ENCODE measurements at regions not wholly inside any gene's neighbourhood (a gene's known extent, or its start where the extent isn't known, plus 50 kb on each side); places are given as distances from the start of the nearest gene placed in this dataset.

GRCh38 chr2:129627437-129627836, 352.0 kb upstream of the RAB6C start:
- 81 to 89% methylated on average over 9 of the region's 9 CpGs for WGBS, 2 donors
- Histone ChIP-seq H3K4me3 (replicated peaks in 1 of 3) (no peak overlapping the region), H3K9me3 (no peaks in the 10 kb centered on the region), H3K4me1 (no peaks in the 10 kb centered on the region), H3K27me3 (no peaks in the 10 kb centered on the region), H3K27ac (no peak overlapping the region), H3K36me3 (no peaks in the 10 kb centered on the region)
- TF ChIP-seq, protein P1, sequence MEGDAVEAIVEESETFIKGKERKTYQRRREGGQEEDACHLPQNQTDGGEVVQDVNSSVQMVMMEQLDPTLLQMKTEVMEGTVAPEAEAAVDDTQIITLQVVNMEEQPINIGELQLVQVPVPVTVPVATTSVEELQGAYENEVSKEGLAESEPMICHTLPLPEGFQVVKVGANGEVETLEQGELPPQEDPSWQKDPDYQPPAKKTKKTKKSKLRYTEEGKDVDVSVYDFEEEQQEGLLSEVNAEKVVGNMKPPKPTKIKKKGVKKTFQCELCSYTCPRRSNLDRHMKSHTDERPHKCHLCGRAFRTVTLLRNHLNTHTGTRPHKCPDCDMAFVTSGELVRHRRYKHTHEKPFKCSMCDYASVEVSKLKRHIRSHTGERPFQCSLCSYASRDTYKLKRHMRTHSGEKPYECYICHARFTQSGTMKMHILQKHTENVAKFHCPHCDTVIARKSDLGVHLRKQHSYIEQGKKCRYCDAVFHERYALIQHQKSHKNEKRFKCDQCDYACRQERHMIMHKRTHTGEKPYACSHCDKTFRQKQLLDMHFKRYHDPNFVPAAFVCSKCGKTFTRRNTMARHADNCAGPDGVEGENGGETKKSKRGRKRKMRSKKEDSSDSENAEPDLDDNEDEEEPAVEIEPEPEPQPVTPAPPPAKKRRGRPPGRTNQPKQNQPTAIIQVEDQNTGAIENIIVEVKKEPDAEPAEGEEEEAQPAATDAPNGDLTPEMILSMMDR (IDR thresholded peaks at IDR 0.05), result no peak
- TF ChIP-seq POLR2A (IDR thresholded peaks at IDR 0.05), result no peak
- intact Hi-C loops (cut with DNase I), result no loop called here
- no peak for DNase-seq

GRCh38 chr2:129636692-129637091, 342.8 kb upstream of the RAB6C start:
- intact Hi-C loops (cut with DNase I), result no loop called here
- 95 to 97% methylated on average over 9 of the region's 9 CpGs for WGBS, 2 donors

DNA sequence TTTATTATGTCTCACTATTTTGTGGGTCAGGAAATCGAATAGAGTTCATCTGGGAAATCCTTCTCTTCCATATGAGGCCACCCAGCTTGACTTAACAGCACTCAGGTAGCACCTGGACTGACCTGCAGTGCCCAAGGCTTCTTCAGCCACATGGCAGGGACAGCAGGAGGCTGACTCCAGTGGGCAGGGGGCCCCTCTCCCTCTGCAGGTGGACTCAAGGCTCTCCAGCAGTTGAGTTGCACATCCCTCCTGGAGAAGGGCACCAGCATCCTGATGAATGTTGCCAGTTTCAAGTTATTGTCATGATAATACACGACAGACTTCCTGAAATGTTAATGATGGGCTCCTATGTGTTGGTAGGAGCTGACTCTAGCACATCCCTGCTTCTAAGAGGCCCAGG, 338.1 kb upstream of the RAB6C start:
- Histone ChIP-seq H3K27ac (no peak overlapping the region), H3K9me3 (no peaks in the 10 kb centered on the region), H3K4me1 (no peaks in the 10 kb centered on the region), H3K36me3 (no peaks in the 10 kb centered on the region), H3K27me3 (no peaks in the 10 kb centered on the region), H3K4me3 (replicated peaks in 1 of 3) (no peak overlapping the region)
- intact Hi-C loops (cut with DNase I), result no loop called here
- 73 to 74% methylated on average over 2 of the region's 2 CpGs for WGBS, 2 donors
- DNase-seq, result no peak
- TF ChIP-seq POLR2A (IDR thresholded peaks at IDR 0.05), result no peak
- TF ChIP-seq, protein P1 (IDR thresholded peaks at IDR 0.05), result no peak

More at GRCh38 chr2:129636692-129637091, 342.8 kb upstream of the RAB6C start:
- TF ChIP-seq, protein P1 (IDR thresholded peaks at IDR 0.05), result no peak
- TF ChIP-seq POLR2A (IDR thresholded peaks at IDR 0.05), result no peak
- H3K9me3 ChIP-seq, result no peaks in the 10 kb centered on the region
- no peaks in the 10 kb centered on the region for H3K4me1 ChIP-seq
- H3K27me3 ChIP-seq, result no peaks in the 10 kb centered on the region
- no peak for DNase-seq
- H3K27ac ChIP-seq, result no peak overlapping the region
- H3K4me3 ChIP-seq (replicated peaks in 1 of 3), result no peak overlapping the region
- H3K36me3 ChIP-seq, result no peaks in the 10 kb centered on the region

- TF ChIP-seq, protein P1 (IDR thresholded peaks at IDR 0.05), result no peak
- TF ChIP-seq POLR2A (IDR thresholded peaks at IDR 0.05), result no peak
- Histone ChIP-seq H3K36me3 (no peaks in the 10 kb centered on the region), H3K4me1 (no peaks in the 10 kb centered on the region), H3K4me3 (replicated peaks in 1 of 3) (no peak overlapping the region), H3K27ac (no peak overlapping the region), H3K9me3 (no peaks in the 10 kb centered on the region), H3K27me3 (no peaks in the 10 kb centered on the region)
- 87 to 88% methylated on average over 3 of the region's 3 CpGs for WGBS, 2 donors
- intact Hi-C loops (cut with DNase I), result no loop called here
- no peak for DNase-seq
Observed at GRCh38 chr2:129642526-129643043, 336.9 kb upstream of the RAB6C start.

DNA sequence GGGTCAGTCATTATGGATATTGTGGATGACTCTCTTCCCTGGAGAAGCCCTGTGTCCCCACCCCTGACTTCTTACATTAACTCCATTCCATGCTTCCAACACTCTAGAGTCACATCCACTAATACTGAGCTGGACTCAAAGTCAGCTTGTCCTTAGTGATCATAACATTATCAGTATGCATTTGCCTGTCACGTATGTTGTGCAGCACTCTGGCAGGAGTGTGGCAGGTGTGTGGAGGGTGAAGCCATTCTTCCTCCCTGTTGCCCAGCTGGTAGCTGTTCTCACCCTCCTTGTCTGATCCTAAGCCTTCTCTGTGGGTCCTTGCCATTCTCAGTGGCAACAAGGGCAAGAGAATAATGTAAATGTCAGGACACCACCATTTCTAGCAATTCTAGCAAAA, 334.1 kb upstream of the RAB6C start:
- no peaks in the 10 kb centered on the region for H3K36me3 ChIP-seq
- intact Hi-C loops (cut with DNase I), result no loop called here
- H3K4me1 ChIP-seq, result no peaks in the 10 kb centered on the region
- H3K9me3 ChIP-seq, result no peaks in the 10 kb centered on the region
- 95 to 100% methylated on average over 1 of the region's 1 CpG for WGBS, 2 donors
- H3K4me3 ChIP-seq (replicated peaks in 1 of 3), result no peak overlapping the region
- DNase-seq, result no peak
- TF ChIP-seq, protein P1 (IDR thresholded peaks at IDR 0.05), result no peak
- TF ChIP-seq POLR2A (IDR thresholded peaks at IDR 0.05), result no peak
- no peak overlapping the region for H3K27ac ChIP-seq
- H3K27me3 ChIP-seq, result no peaks in the 10 kb centered on the region

Measured in thyroid gland (tissue), 4 donors.